Prostate gland (tissue), 2 donors: ENCODE measurements at regions not wholly inside any gene's neighbourhood (a gene's known extent, or its start where the extent isn't known, plus 50 kb on each side); places are given as distances from the start of the nearest gene placed in this dataset.

Source experiments
- CTCF ChIP-seq, 4 experiments: fragments of 200-600 bp in 2 of 4; fragments of 450-650 bp in 2 of 4; sonication (generic) in 2 of 4; IDR thresholded peaks; 1 replicate in 3 of 4; 2 replicates in 1 of 4; pipeline ENCODE4 v1.5.1; 2016 to 2019; ENCODE audit warnings: antibody characterized with exemption in 4 of 4, mild to moderate bottlenecking in 2 of 4, moderate library complexity in 2 of 4
- POLR2AphosphoS5 ChIP-seq: sonication (generic); formaldehyde crosslinking; IDR thresholded peaks from one replicate; pipeline ENCODE4 v1.6.1; 2017; ENCODE audit warnings: antibody characterized with exemption

GRCh38 chr4:133694416-133694815 is 507.2 kb downstream of the PABPC4L start:
- no peak for TF ChIP-seq CTCF (IDR thresholded peaks at IDR 0.05)
- TF ChIP-seq POLR2AphosphoS5: no peak
